Stimulated activated CD8-positive, alpha-beta memory T cell treated with anti-CD3 and anti-CD28 coated beads, Interleukin-15, amount 100 ng/mL, for 4 hours (primary cell): ENCODE measurements at regions not wholly inside any gene's neighbourhood (a gene's known extent, or its start where the extent isn't known, plus 50 kb on each side); places are given as distances from the start of the nearest gene placed in this dataset.
"Not testable (repeated sequence)": the region's sequence is repeated elsewhere in the genome, so short reads cannot be mapped to it uniquely, and the experiment has no call there.

Experiments
- DNase-seq, 2 donors: peaks; one replicate each; pipeline ENCODE4 v3.0.0-alpha.2; 2020; ENCODE audit warnings: low read depth in 2 of 2

GRCh38 chr3:72181251-72181650 is 396.3 kb upstream of the PROK2 start:
- DNase-seq, result no peak

GRCh38 chr3:72180405-72180804 is 395.5 kb upstream of the PROK2 start:
- DNase-seq, result no peak

GRCh38 chr3:72179107-72179464 is 394.1 kb upstream of the PROK2 start:
- no peak for DNase-seq

GRCh38 chr3:72178463-72179106 is 393.6 kb upstream of the PROK2 start:
- DNase-seq, result no peak

GRCh38 chr3:72177075-72178050 is 392.4 kb upstream of the PROK2 start:
- DNase-seq, result no peak

- no peak for DNase-seq
These were observed 391.6 kb upstream of the PROK2 start for GRCh38 chr3:72176537-72177041.

GRCh38 chr3:72175296-72175858 is 390.4 kb upstream of the PROK2 start:
- DNase-seq, result no peak

GRCh38 chr3:72174890-72175289 is 389.9 kb upstream of the PROK2 start:
- no peak for DNase-seq

GRCh38 chr3:72174040-72174439 is 389.1 kb upstream of the PROK2 start:
- no peak for DNase-seq

- no peak for DNase-seq
These were observed 387.0 kb upstream of the PROK2 start for GRCh38 chr3:72171946-72172345.

- no peak for DNase-seq
These were observed 386.5 kb upstream of the PROK2 start for GRCh38 chr3:72171463-72171881.

GRCh38 chr3:72169561-72170472 is 384.9 kb upstream of the PROK2 start:
- no peak for DNase-seq

GRCh38 chr3:72169120-72169519 is 384.2 kb upstream of the PROK2 start:
- DNase-seq, result no peak

- no peak for DNase-seq
These were observed 380.9 kb upstream of the PROK2 start for GRCh38 chr3:72165808-72166207.

- DNase-seq, result no peak
These were observed 380.4 kb upstream of the PROK2 start for GRCh38 chr3:72165317-72165716.

- DNase-seq, result no peak
These were observed 379.7 kb upstream of the PROK2 start for GRCh38 chr3:72164635-72164978.

- DNase-seq, result no peak
These were observed 379.1 kb upstream of the PROK2 start for GRCh38 chr3:72163809-72164634.

GRCh38 chr3:72162649-72163184 is 377.8 kb upstream of the PROK2 start:
- no peak for DNase-seq

GRCh38 chr3:72161881-72162595 is 377.1 kb upstream of the PROK2 start:
- DNase-seq, result no peak

- not testable (repeated sequence) for DNase-seq
These were observed 376.3 kb upstream of the PROK2 start for GRCh38 chr3:72161285-72161684.
